Activated CD4-positive, alpha-beta memory T cell treated with anti-CD3 and anti-CD28 coated beads for 36 hours (primary cell): ENCODE measurements at regions not wholly inside any gene's neighbourhood (a gene's known extent, or its start where the extent isn't known, plus 50 kb on each side); places are given as distances from the start of the nearest gene placed in this dataset.

Source experiments
- CTCF ChIA-PET: fragments of 350-600 bp; sonication (Branson Sonifier 250); formaldehyde crosslinking; loops from one replicate; lab custom pipeline; 2021; ENCODE audit warnings: antibody characterized with exemption, inconsistent platforms; lab: Charles Lee
- POLR2A ChIA-PET: fragments of 350-600 bp; sonication (Branson Sonifier 250); formaldehyde crosslinking; loops from one replicate; lab custom pipeline; 2021; ENCODE audit warnings: antibody characterized with exemption; lab: Charles Lee
- DNase-seq: peaks from one replicate; pipeline ENCODE4 v3.0.0-alpha.2; 2020
- H3K27ac Mint-ChIP-seq: one replicate; pipeline ENCODE4 v1.8.0; 2021; ENCODE audit warnings: mixed read lengths
- H3K27me3 Mint-ChIP-seq: one replicate; pipeline ENCODE4 v1.8.0; 2021; ENCODE audit warnings: mixed read lengths
- H3K36me3 Mint-ChIP-seq: one replicate; pipeline ENCODE4 v1.8.0; 2021; ENCODE audit warnings: mixed read lengths
- H3K4me1 Mint-ChIP-seq: one replicate; pipeline ENCODE4 v1.8.0; 2021; ENCODE audit warnings: low read depth, mixed read lengths
- H3K4me3 Mint-ChIP-seq: one replicate; pipeline ENCODE4 v1.8.0; 2021; ENCODE audit warnings: mild to moderate bottlenecking, mixed read lengths
- H3K9me3 Mint-ChIP-seq: one replicate; pipeline ENCODE4 v1.8.0; 2021; ENCODE audit warnings: mixed read lengths
- intact Hi-C: fragments of 100-400 bp; cut with micrococcal nuclease; formaldehyde crosslinking; loops from one replicate; pipeline ENCODE4 v1.15.1; 2023

DNA sequence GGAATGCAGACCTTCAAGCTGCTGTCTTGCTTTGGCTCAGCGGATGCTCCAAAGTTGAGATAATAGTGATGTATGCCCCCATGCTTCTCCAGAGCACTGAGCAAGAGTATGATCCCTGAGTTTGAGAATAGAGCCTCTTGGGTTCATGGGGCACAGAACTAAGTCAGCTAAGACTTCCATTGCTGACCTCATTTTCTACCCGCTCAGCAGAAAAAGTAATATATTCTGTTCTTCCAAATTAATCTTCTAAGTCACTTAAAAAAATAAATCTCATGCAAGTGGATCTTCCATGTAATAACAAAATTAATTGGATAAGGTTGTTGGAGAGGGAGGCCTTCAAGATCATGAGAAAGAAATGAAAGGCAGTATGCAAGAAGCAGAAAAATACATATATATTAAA lies 483.9 kb downstream of the DNAH5 start:
- Mint-ChIP-seq H3K36me3 (no peaks in the 10 kb centered on the region), H3K27ac (no peak overlapping the region), H3K9me3 (no peaks in the 10 kb centered on the region), H3K27me3 (no peaks in the 10 kb centered on the region), H3K4me3 (no peak overlapping the region), H3K4me1 (no peaks in the 10 kb centered on the region)
- ChIA-PET POLR2A (no interaction called here), CTCF (no interaction called here)
- intact Hi-C loops, result no loop called here
- DNase-seq, result no peak

DNA sequence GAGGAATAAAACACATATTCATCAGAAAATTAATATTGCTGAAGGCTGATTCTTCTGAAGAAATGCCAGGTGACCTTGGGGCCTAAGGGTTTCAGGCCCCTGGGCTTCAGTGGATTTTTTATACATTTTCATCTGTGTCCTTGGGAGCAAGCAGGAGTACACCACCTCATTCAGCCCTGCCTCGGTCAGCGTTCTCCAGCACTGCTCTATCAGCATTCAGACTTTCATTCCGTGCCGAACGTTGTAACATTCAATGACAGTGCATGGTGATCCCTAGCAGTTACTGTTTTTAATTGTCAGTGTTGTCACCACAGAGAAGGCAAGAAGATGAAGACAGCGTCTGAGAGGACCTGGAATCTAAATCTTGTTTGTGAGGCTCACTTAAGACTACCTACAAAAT lies 490.4 kb downstream of the DNAH5 start:
- Mint-ChIP-seq H3K9me3 (no peaks in the 10 kb centered on the region), H3K4me3 (no peak overlapping the region), H3K27me3 (no peaks in the 10 kb centered on the region), H3K27ac (no peak overlapping the region), H3K36me3 (no peaks in the 10 kb centered on the region), H3K4me1 (no peaks in the 10 kb centered on the region)
- ChIA-PET CTCF (no interaction called here), POLR2A (no interaction called here)
- DNase-seq, result no peak
- intact Hi-C loops, result no loop called here

DNA sequence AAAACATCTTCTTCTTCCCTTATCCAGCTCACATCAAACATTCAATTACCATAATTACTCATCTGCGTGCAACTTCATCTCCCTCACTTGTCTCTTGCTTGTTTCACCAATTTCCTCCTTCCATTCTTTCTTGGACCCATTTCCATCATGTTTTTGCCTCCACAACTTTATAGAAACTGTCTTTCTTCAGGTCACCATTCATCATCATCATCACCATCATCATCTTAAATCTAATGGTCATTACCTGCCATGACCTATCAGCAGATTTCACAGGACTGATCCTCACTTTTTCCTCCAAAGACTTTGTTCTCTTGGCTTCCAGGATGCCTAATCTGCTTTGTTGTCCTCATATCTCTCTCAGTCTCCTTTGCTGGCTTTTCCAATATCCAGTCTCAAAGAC lies 495.6 kb downstream of the DNAH5 start:
- no peak for DNase-seq
- Mint-ChIP-seq H3K9me3 (peaks cover 2% of the 10 kb centered on the region), H3K27ac (no peak overlapping the region), H3K4me3 (no peak overlapping the region), H3K27me3 (no peaks in the 10 kb centered on the region), H3K4me1 (no peaks in the 10 kb centered on the region), H3K36me3 (no peaks in the 10 kb centered on the region)
- CTCF ChIA-PET, result no interaction called here
- intact Hi-C loops, result no loop called here
- POLR2A ChIA-PET, result no interaction called here

DNA sequence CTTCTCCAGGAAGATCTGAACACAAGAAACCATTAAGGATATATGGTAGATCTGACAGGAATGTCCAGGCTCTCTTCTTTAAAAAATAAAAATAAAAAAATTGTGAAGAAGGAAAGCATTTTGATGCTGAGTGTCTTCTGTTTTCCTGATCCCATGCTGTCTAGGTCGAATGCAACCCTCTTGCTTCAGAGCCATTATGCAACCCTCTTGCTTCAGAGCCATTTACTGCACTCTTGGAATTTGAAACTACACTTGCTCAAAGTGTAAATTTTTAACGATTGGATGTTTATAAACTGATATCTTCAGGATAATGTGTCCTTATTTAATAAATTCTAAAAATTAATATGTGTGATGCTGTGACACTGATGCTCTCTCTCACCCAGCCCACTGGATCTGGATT lies 505.1 kb downstream of the DNAH5 start:
- Mint-ChIP-seq H3K4me3 (no peak overlapping the region), H3K4me1 (no peaks in the 10 kb centered on the region), H3K36me3 (no peaks in the 10 kb centered on the region), H3K27ac (no peak overlapping the region), H3K9me3 (peaks cover 7% of the 10 kb centered on the region), H3K27me3 (no peaks in the 10 kb centered on the region)
- intact Hi-C loops, result no loop called here
- ChIA-PET POLR2A (no interaction called here), CTCF (no interaction called here)
- no peak for DNase-seq

DNA sequence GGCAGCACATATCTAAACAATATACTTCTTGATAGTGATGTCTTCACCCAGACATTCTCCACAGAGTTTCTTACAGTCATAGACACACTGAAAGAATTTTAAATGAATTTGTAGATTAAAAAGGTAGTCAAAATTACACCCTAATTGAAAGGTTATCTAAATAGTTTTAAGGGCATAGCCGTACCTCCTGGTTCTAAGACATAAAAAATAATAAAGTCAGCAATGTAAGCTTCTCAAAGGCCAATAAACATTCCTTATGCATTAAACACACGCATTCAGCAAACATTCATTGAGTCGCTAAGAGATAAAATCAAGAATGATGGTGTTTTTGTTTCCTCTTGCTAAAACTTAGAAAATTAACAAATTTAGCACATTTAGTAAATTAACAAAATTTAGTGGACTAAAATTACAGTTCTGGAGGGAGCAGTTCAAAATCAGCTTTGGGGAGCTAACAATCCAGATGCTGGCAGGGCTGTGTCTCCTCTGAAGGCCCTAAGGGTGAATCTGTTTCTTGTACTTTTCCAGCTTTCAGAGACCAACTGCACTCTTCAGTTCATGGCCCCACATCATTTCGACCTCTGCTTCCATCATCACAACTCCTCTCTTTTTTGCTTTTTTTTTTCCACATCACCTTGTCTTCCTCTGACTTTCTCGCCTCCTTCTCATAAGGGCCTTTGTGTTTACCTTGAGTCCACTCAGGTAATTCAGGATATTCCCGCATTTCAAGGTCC lies 516.5 kb downstream of the DNAH5 start:
- no peak for DNase-seq
- no peak overlapping the region for H3K27ac Mint-ChIP-seq
- CTCF ChIA-PET, result no interaction called here
- H3K4me1 Mint-ChIP-seq, result no peaks in the 10 kb centered on the region
- intact Hi-C loops, result no loop called here
- POLR2A ChIA-PET, result no interaction called here
- no peaks in the 10 kb centered on the region for H3K27me3 Mint-ChIP-seq
- H3K36me3 Mint-ChIP-seq, result no peaks in the 10 kb centered on the region
- no peak overlapping the region for H3K4me3 Mint-ChIP-seq
- peaks cover 8% of the 10 kb centered on the region for H3K9me3 Mint-ChIP-seq

- CTCF ChIA-PET, result no interaction called here
- intact Hi-C loops, result no loop called here
- H3K27ac Mint-ChIP-seq, result no peak overlapping the region
- H3K4me1 Mint-ChIP-seq, result no peaks in the 10 kb centered on the region
- H3K27me3 Mint-ChIP-seq, result no peaks in the 10 kb centered on the region
- POLR2A ChIA-PET, result no interaction called here
- H3K4me3 Mint-ChIP-seq, result no peak overlapping the region
- H3K9me3 Mint-ChIP-seq, result peaks cover 2% of the 10 kb centered on the region
- H3K36me3 Mint-ChIP-seq, result no peaks in the 10 kb centered on the region
- no peak for DNase-seq
Observed at GRCh38 chr5:13412040-13412595, 532.4 kb downstream of the DNAH5 start.

DNA sequence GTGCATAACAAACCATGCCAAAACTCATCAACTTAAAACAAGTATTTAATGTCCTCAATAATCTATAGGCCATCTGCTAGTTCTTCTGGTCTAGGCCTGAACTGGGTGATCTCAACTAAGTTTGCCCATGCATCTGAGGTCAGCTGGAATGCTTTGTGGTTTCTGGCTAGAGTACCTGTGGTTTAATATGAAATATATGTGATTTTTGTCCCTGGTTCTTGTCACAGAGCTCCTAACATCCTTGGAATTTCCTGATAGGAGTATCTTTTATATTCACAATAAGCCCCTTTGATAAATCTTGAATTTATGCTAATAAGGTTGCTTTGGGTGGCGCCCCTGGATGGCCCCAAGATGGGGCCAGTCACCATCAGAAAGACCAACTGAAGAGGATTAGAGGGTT lies 535.9 kb downstream of the DNAH5 start:
- Mint-ChIP-seq H3K27ac (no peak overlapping the region), H3K27me3 (no peaks in the 10 kb centered on the region), H3K36me3 (no peaks in the 10 kb centered on the region), H3K4me3 (no peak overlapping the region), H3K4me1 (no peaks in the 10 kb centered on the region), H3K9me3 (peaks cover 2% of the 10 kb centered on the region)
- CTCF ChIA-PET, result no interaction called here
- intact Hi-C loops, result no loop called here
- POLR2A ChIA-PET, result no interaction called here
- no peak for DNase-seq

GRCh38 chr5:13403351-13403750 lies 541.1 kb downstream of the DNAH5 start:
- no peaks in the 10 kb centered on the region for H3K27me3 Mint-ChIP-seq
- no peaks in the 10 kb centered on the region for H3K4me1 Mint-ChIP-seq
- H3K4me3 Mint-ChIP-seq, result no peak overlapping the region
- no peaks in the 10 kb centered on the region for H3K36me3 Mint-ChIP-seq
- intact Hi-C loops, result no loop called here
- POLR2A ChIA-PET, result no interaction called here
- H3K27ac Mint-ChIP-seq, result no peak overlapping the region
- CTCF ChIA-PET, result no interaction called here
- no peak for DNase-seq
- H3K9me3 Mint-ChIP-seq, result peaks cover 2% of the 10 kb centered on the region

DNA sequence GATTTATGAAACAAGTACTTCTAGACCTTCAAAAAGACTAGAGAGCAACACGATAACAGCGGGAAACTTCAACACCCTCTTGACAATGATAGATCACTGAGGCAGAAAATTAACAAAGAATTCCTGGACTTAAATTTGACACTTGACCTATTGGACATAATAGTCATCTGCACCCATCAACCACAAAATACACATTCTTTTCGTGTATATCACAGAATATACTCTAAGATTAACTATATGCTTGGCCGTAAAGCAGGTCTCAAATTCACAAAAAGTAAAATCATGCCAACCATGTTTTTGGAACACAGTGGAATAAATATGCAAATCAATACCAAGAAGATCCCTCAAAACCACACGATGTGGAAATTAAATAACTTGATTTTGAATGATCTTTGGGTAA lies 559.4 kb downstream of the DNAH5 start:
- H3K4me3 Mint-ChIP-seq, result no peak overlapping the region
- H3K9me3 Mint-ChIP-seq, result peaks cover 50% of the 10 kb centered on the region
- H3K27ac Mint-ChIP-seq, result no peak overlapping the region
- intact Hi-C loops, result no loop called here
- no peaks in the 10 kb centered on the region for H3K4me1 Mint-ChIP-seq
- H3K36me3 Mint-ChIP-seq, result no peaks in the 10 kb centered on the region
- ChIA-PET CTCF (no interaction called here), POLR2A (no interaction called here)
- no peak for DNase-seq
- no peaks in the 10 kb centered on the region for H3K27me3 Mint-ChIP-seq

- Mint-ChIP-seq H3K27ac (no peak overlapping the region), H3K27me3 (no peaks in the 10 kb centered on the region), H3K4me1 (no peaks in the 10 kb centered on the region), H3K9me3 (peaks cover 40% of the 10 kb centered on the region), H3K36me3 (no peaks in the 10 kb centered on the region), H3K4me3 (no peak overlapping the region)
- CTCF ChIA-PET, result no interaction called here
- intact Hi-C loops, result no loop called here
- POLR2A ChIA-PET, result no interaction called here
- DNase-seq, result no peak
Observed at GRCh38 chr5:13382232-13382631, 562.3 kb downstream of the DNAH5 start.

DNA sequence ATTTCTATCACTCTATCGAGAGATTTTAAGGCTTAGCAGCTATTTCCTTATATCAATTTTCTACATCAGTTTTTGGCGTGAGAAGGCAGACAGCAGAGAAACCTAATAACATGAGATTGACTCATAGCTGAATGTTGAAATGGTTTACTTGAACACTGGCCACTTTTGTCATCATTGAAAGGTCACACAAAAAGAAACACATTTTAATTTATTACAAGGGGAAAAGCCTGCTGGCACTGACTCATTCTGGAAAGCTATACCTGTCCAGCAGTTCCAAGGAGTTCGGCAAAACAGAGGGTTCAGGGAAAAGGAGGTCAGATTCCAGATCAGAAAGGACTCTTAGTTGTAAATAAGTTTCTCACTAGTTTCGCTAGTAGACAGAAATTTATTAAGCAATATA lies 566.4 kb downstream of the DNAH5 start:
- Mint-ChIP-seq H3K4me1 (no peaks in the 10 kb centered on the region), H3K36me3 (no peaks in the 10 kb centered on the region), H3K27ac (no peak overlapping the region), H3K27me3 (no peaks in the 10 kb centered on the region), H3K4me3 (no peak overlapping the region), H3K9me3 (peaks cover 15% of the 10 kb centered on the region)
- DNase-seq, result no peak
- CTCF ChIA-PET, result no interaction called here
- POLR2A ChIA-PET, result no interaction called here
- intact Hi-C loops, result no loop called here

GRCh38 chr5:13359344-13359743 lies 585.1 kb downstream of the DNAH5 start:
- CTCF ChIA-PET, result no interaction called here
- POLR2A ChIA-PET, result no interaction called here
- H3K4me1 Mint-ChIP-seq, result no peaks in the 10 kb centered on the region
- DNase-seq, result no peak
- no peak overlapping the region for H3K27ac Mint-ChIP-seq
- H3K9me3 Mint-ChIP-seq, result peaks cover 3% of the 10 kb centered on the region
- H3K27me3 Mint-ChIP-seq, result no peaks in the 10 kb centered on the region
- H3K36me3 Mint-ChIP-seq, result no peaks in the 10 kb centered on the region
- no peak overlapping the region for H3K4me3 Mint-ChIP-seq
- intact Hi-C loops, result no loop called here

DNA sequence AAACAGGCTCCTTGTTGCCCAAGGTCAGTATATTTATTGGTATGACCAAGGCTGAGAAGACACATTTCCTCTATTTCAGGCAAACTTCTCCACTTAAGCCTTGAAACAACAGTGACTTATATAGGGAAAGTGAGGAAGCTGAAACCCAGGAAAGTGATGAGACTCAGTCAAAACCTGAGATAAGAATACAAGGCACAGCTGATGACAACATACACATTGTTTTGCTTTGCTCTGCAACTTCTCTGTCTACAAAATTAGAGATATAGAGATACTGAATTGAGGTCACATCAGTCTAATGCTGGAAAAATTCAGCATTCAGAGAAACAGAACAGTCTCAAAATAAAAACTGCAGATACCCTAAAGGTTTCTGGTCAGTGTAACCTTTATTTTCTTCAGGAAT lies 586.1 kb downstream of the DNAH5 start:
- Mint-ChIP-seq H3K27ac (no peak overlapping the region), H3K4me1 (no peaks in the 10 kb centered on the region), H3K27me3 (no peaks in the 10 kb centered on the region), H3K4me3 (no peak overlapping the region), H3K36me3 (no peaks in the 10 kb centered on the region), H3K9me3 (peaks cover 3% of the 10 kb centered on the region)
- DNase-seq, result no peak
- POLR2A ChIA-PET, result no interaction called here
- intact Hi-C loops, result no loop called here
- CTCF ChIA-PET, result no interaction called here
